IMR-90 (cell line): ENCODE measurements at regions not wholly inside any gene's neighbourhood (a gene's known extent, or its start where the extent isn't known, plus 50 kb on each side); places are given as distances from the start of the nearest gene placed in this dataset.

Source experiments
- ATAC-seq: fragments of 200-7000 bp; cut with Tn5 transposase; 2 replicates; pipeline ENCODE4 v1.9.1; 2020; ENCODE audit warnings: low read depth, mild to moderate bottlenecking, moderate library complexity
- BruUV-seq: library from RNA; stranded (reverse); fragments of 400-500 nt; replicated peaks from 2 replicates; lab custom pipeline; 2021; lab: Mats Ljungman, UMichigan
- CTCF ChIA-PET: fragments of 300-600 bp; formaldehyde crosslinking; extraction: SDS; loops from one replicate; lab custom pipeline; 2021; ENCODE audit warnings: antibody characterized with exemption; lab: Yijun Ruan, JAX
- POLR2A ChIA-PET: fragments of 300-600 bp; sonication (Branson Sonifier 250); formaldehyde crosslinking; loops from one replicate; lab custom pipeline; 2022; ENCODE audit warnings: antibody characterized with exemption; ENCODE audit not compliant: unreplicated experiment; lab: Charles Lee
- DNase-seq: peaks from one replicate; pipeline ENCODE4 v3.0.0; 2013
- H2AFZ ChIP-seq: replicated peaks from 2 replicates; pipeline ENCODE3; 2013; ENCODE audit warnings: low read length, mild to moderate bottlenecking; ENCODE audit not compliant: poor library complexity
- H2AK5ac ChIP-seq: 2 replicates; pipeline ENCODE4 v1.6.1; 2013; ENCODE audit warnings: low read depth, low read length, inconsistent platforms
- H2AK9ac ChIP-seq: replicated peaks from 2 replicates; pipeline ENCODE3; 2013; ENCODE audit warnings: mild to moderate bottlenecking, low read depth, low read length, moderate library complexity; ENCODE audit not compliant: poor library complexity
- H2BK120ac ChIP-seq: 2 replicates; pipeline ENCODE4 v1.6.1; 2013; ENCODE audit warnings: low read depth, low read length, inconsistent platforms
- H2BK15ac ChIP-seq: 3 replicates; pipeline ENCODE4 v1.6.1; 2013; ENCODE audit warnings: low read depth, low read length, inconsistent platforms
- H2BK20ac ChIP-seq: 2 replicates; pipeline ENCODE4 v1.6.1; 2013; ENCODE audit warnings: low read depth, mild to moderate bottlenecking, inconsistent platforms, low read length, moderate library complexity
- H2BK5ac ChIP-seq: 2 replicates; pipeline ENCODE4 v1.6.1; 2013; ENCODE audit warnings: mild to moderate bottlenecking, low read depth, low read length, inconsistent platforms; ENCODE audit not compliant: poor library complexity, severe bottlenecking
- H3K14ac ChIP-seq: replicated peaks from 2 replicates; pipeline ENCODE4 v1.6.1; 2013; ENCODE audit warnings: low read depth, low read length, inconsistent platforms
- H3K18ac ChIP-seq: 2 replicates; pipeline ENCODE4 v1.6.1; 2013; ENCODE audit warnings: low read depth, low read length, control low read depth
- H3K23ac ChIP-seq: 2 replicates; pipeline ENCODE4 v1.6.1; 2013; ENCODE audit warnings: low read depth, low read length, inconsistent platforms
- H3K27ac ChIP-seq: 2 replicates; pipeline ENCODE4 v1.5.1; 2013; ENCODE audit warnings: mild to moderate bottlenecking, control low read depth, low read length; ENCODE audit not compliant: insufficient read depth
- H3K27me3 ChIP-seq: 2 replicates; pipeline ENCODE4 v1.6.1; 2013; ENCODE audit warnings: low read length; ENCODE audit not compliant: control insufficient read depth, insufficient read depth
- H3K36me3 ChIP-seq: 2 replicates; pipeline ENCODE4 v1.6.1; 2013; ENCODE audit warnings: low read length, mixed read lengths; ENCODE audit not compliant: control insufficient read depth, insufficient read depth
- H3K4ac ChIP-seq: 2 replicates; pipeline ENCODE4 v1.6.1; 2013; ENCODE audit warnings: low read depth, low read length, inconsistent platforms
- H3K4me1 ChIP-seq: 2 replicates; pipeline ENCODE4 v1.6.1; 2013; ENCODE audit warnings: low read length, mixed read lengths; ENCODE audit not compliant: control insufficient read depth, insufficient read depth
- H3K4me2 ChIP-seq: 2 replicates; pipeline ENCODE4 v1.6.1; 2013; ENCODE audit warnings: low read depth, mild to moderate bottlenecking, control low read depth, low read length, moderate library complexity
- H3K4me3 ChIP-seq: 2 replicates; pipeline ENCODE4 v1.5.1; 2013; ENCODE audit warnings: low read depth, mild to moderate bottlenecking, control low read depth, low read length, moderate library complexity; ENCODE audit not compliant: insufficient read depth
- H3K56ac ChIP-seq: 2 replicates; pipeline ENCODE4 v1.6.1; 2013; ENCODE audit warnings: low read length, inconsistent platforms; ENCODE audit not compliant: insufficient read depth; ENCODE audit errors: extremely low read depth
- H3K79me1 ChIP-seq, 2 experiments: 2 replicates each; pipeline ENCODE4 v1.6.1; 2013; ENCODE audit warnings: low read length in 2 of 2, inconsistent platforms in 1 of 2, low read depth in 1 of 2
- H3K9ac ChIP-seq: 2 replicates; pipeline ENCODE4 v1.6.1; 2013; ENCODE audit warnings: low read depth, low read length, control low read depth
- H3K9me1 ChIP-seq: 2 replicates; pipeline ENCODE4 v1.6.1; 2013; ENCODE audit warnings: low read length, inconsistent platforms; ENCODE audit not compliant: insufficient read depth
- H3K9me3 ChIP-seq: 2 replicates; pipeline ENCODE4 v1.6.1; 2013; ENCODE audit warnings: low read length; ENCODE audit not compliant: control insufficient read depth, insufficient read depth
- H4K20me1 ChIP-seq: 2 replicates; pipeline ENCODE4 v1.6.1; 2013; ENCODE audit warnings: low read length, inconsistent platforms; ENCODE audit not compliant: insufficient read depth
- H4K5ac ChIP-seq: 2 replicates; pipeline ENCODE4 v1.6.1; 2013; ENCODE audit warnings: mild to moderate bottlenecking, low read depth, low read length, control low read depth
- H4K8ac ChIP-seq, 2 experiments: 2 replicates each; pipeline ENCODE4 v1.6.1; 2013; ENCODE audit warnings: low read depth in 2 of 2, low read length in 2 of 2, control low read depth in 1 of 2, inconsistent platforms in 1 of 2
- H4K91ac ChIP-seq: 2 replicates; pipeline ENCODE4 v1.6.1; 2013; ENCODE audit warnings: low read depth, low read length, inconsistent platforms; ENCODE audit not compliant: insufficient read depth
- BHLHE40 ChIP-seq: fragments of 150-350 bp; IDR thresholded peaks from 2 replicates; pipeline ENCODE4 v1.6.1; 2016; ENCODE audit warnings: mild to moderate bottlenecking, low read depth, low read length
- CHD1 ChIP-seq: IDR thresholded peaks from 2 replicates; pipeline ENCODE4 v1.6.1; 2012; ENCODE audit warnings: low read depth, low read length, improper control_type of control experiment
- FOS ChIP-seq: fragments of 150-350 bp; IDR thresholded peaks from 2 replicates; pipeline ENCODE4 v1.6.1; 2016; ENCODE audit warnings: low read depth, low read length
- MXI1 ChIP-seq: IDR thresholded peaks from 2 replicates; pipeline ENCODE4 v1.6.1; 2012; ENCODE audit warnings: low read depth, mild to moderate bottlenecking, low read length, moderate library complexity, borderline replicate concordance
- NFE2L2 ChIP-seq: fragments of 150-350 bp; IDR thresholded peaks from 2 replicates; pipeline ENCODE4 v1.6.1; 2016; ENCODE audit warnings: low read depth, mild to moderate bottlenecking, low read length
- POLR2A ChIP-seq: IDR thresholded peaks from 2 replicates; pipeline ENCODE4 v1.6.1; 2012; ENCODE audit warnings: mild to moderate bottlenecking, low read depth, low read length
- RCOR1 ChIP-seq: IDR thresholded peaks from 2 replicates; pipeline ENCODE4 v1.6.1; 2012; ENCODE audit warnings: mild to moderate bottlenecking, low read length, improper control_type of control experiment; ENCODE audit not compliant: insufficient replicate concordance
- RFX5 ChIP-seq: IDR thresholded peaks from 2 replicates; pipeline ENCODE4 v1.8.0; 2012; ENCODE audit warnings: low read depth, mild to moderate bottlenecking, low read length, moderate library complexity
- SMC3 ChIP-seq: fragments of 150-350 bp; IDR thresholded peaks from 2 replicates; pipeline ENCODE4 v1.6.1; 2016; ENCODE audit warnings: low read depth, mild to moderate bottlenecking, antibody characterized with exemption, low read length, moderate library complexity
- USF2 ChIP-seq: fragments of 150-350 bp; IDR thresholded peaks from 2 replicates; pipeline ENCODE4 v1.6.1; 2017; ENCODE audit warnings: mild to moderate bottlenecking, antibody characterized with exemption, low read length, low read depth
- WGBS, 2 experiments: methylation state at CpG; one replicate each; pipeline versions ENCODE4 v1.1.5 to v1.1.7; 2013; ENCODE audit warnings: missing lambda C conversion rate in 2 of 2; ENCODE audit not compliant: insufficient read length in 1 of 2; ENCODE audit errors: extremely low coverage in 2 of 2; 5-methylcytosine and 5-hydroxymethylcytosine counted together
- dilution Hi-C: fragments of 300-500 bp; cut with HindIII; formaldehyde crosslinking; loops from one replicate; pipeline ENCODE4 v1.14.3; 2018; ENCODE audit warnings: low sequenced_read_pairs; ENCODE audit not compliant: unreplicated experiment
- in situ Hi-C: fragments of 300-500 bp; cut with MboI; formaldehyde crosslinking; loops from 3 replicates; pipeline ENCODE4 v1.14.3; 2019; ENCODE audit warnings: low sequenced_read_pairs, inconsistent platforms, mixed read lengths
- intact Hi-C: fragments of 100-400 bp; cut with micrococcal nuclease; formaldehyde crosslinking; loops from 2 replicates; pipeline ENCODE4 v1.10.0; 2022
- TF ChIP-seq, protein P1 (sequence below): fragments of 150-350 bp; IDR thresholded peaks from 2 replicates; pipeline ENCODE4 v1.6.1; 2016; ENCODE audit warnings: low read depth, mild to moderate bottlenecking, low read length, moderate library complexity, borderline replicate concordance

DNA sequence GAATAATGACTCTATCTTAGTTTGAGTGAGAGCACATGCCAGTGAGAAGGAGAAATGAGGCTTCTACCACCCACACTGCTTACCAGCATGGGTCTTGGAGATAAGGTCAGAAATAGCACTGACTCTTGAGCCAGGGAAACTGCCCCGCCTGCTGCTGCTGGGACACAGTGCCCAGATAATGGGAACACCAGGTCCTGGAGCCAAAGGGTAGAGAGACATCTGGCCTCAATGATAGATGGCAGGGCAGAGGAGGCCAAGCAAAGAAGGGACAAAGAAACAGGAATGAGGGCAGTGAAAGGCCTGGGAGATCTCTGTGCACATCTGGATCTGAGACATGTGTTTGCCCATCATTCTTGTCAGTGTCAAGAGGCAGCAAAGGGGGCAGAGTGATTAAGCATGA lies 97.4 kb downstream of the MIS18A start:
- dilution Hi-C loops, result no loop called here
- Histone ChIP-seq H2AK5ac (no peak overlapping the region), H4K8ac (no peak overlapping the region), H3K9ac (no peak overlapping the region), H2BK15ac (no peak overlapping the region), H3K27ac (no peak overlapping the region), H3K9me3 (no peaks in the 10 kb centered on the region), H3K79me1 (no peaks in the 10 kb centered on the region), H2BK5ac (no peak overlapping the region), H4K91ac (no peak overlapping the region), H3K23ac (no peak overlapping the region), H2AFZ (no peak overlapping the region), H3K9me1 (no peaks in the 10 kb centered on the region), H3K36me3 (no peaks in the 10 kb centered on the region), H3K56ac (no peak overlapping the region), H3K4me2 (no peak overlapping the region), H4K5ac (no peak overlapping the region), H3K4ac (no peak overlapping the region), H2BK20ac (no peak overlapping the region), H2BK120ac (no peak overlapping the region), H3K18ac (no peak overlapping the region), H2AK9ac (no peak overlapping the region), H3K14ac (no peak overlapping the region), H3K4me3 (no peak overlapping the region), H4K20me1 (no peaks in the 10 kb centered on the region), H3K27me3 (peaks cover 1% of the 10 kb centered on the region; the same call in 1 of the 2 replicates), H3K4me1 (no peaks in the 10 kb centered on the region)
- WGBS, 2 experiments, result no CpG with 5 or more reads among the region's 1 CpG
- intact Hi-C loops, result no loop called here
- in situ Hi-C loops, result no loop called here
- no TSS peak for BruUV-seq
- no peak for TF ChIP-seq BHLHE40
- TF ChIP-seq POLR2A, result no peak
- TF ChIP-seq MXI1, result no peak
- no peak for TF ChIP-seq NFE2L2
- TF ChIP-seq RFX5, result no peak
- no peak for TF ChIP-seq SMC3
- no peak for TF ChIP-seq USF2
- TF ChIP-seq, protein P1, sequence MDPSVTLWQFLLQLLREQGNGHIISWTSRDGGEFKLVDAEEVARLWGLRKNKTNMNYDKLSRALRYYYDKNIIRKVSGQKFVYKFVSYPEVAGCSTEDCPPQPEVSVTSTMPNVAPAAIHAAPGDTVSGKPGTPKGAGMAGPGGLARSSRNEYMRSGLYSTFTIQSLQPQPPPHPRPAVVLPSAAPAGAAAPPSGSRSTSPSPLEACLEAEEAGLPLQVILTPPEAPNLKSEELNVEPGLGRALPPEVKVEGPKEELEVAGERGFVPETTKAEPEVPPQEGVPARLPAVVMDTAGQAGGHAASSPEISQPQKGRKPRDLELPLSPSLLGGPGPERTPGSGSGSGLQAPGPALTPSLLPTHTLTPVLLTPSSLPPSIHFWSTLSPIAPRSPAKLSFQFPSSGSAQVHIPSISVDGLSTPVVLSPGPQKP, result no peak
- no peak for TF ChIP-seq FOS
- no peak for TF ChIP-seq CHD1
- no peak for TF ChIP-seq RCOR1
- ChIA-PET CTCF (no interaction called here), POLR2A (no interaction called here)
- ATAC-seq (no peak), DNase-seq (no peak)
